ENCODE measurements at regions not wholly inside any gene's neighbourhood (a gene's known extent, or its start where the extent isn't known, plus 50 kb on each side); places are given as distances from the start of the nearest gene placed in this dataset.

GRCh38 chr3:144294659-144295538 is 323.3 kb downstream of the DIPK2A start:
- DNase-seq = no peak

- DNase-seq = no peak
Observed at GRCh38 chr3:144295613-144296012, 324.0 kb downstream of the DIPK2A start.

- no peak for DNase-seq
Observed at GRCh38 chr3:144296808-144297207, 325.2 kb downstream of the DIPK2A start.

- no peak for DNase-seq
Observed at GRCh38 chr3:144301863-144302262, 330.2 kb downstream of the DIPK2A start.

GRCh38 chr3:144307951-144308350 is 336.3 kb downstream of the DIPK2A start:
- no peak for DNase-seq

- DNase-seq = no peak
Observed at GRCh38 chr3:144308396-144308795, 336.8 kb downstream of the DIPK2A start.

- DNase-seq = no peak
Observed at GRCh38 chr3:144312702-144313101, 341.1 kb downstream of the DIPK2A start.

- DNase-seq = no peak
Observed at GRCh38 chr3:144314946-144315345, 343.3 kb downstream of the DIPK2A start.

- no peak for DNase-seq
Observed at GRCh38 chr3:144317961-144318360, 346.3 kb downstream of the DIPK2A start.

GRCh38 chr3:144324076-144324475 is 352.5 kb downstream of the DIPK2A start:
- no peak for DNase-seq

GRCh38 chr3:144332868-144333267 is 361.2 kb downstream of the DIPK2A start:
- DNase-seq = no peak

GRCh38 chr3:144341471-144341870 is 369.8 kb downstream of the DIPK2A start:
- no peak for DNase-seq

GRCh38 chr3:144343343-144343742 is 371.7 kb downstream of the DIPK2A start:
- DNase-seq = no peak

- no peak for DNase-seq
Observed at GRCh38 chr3:144343777-144344176, 372.2 kb downstream of the DIPK2A start.

GRCh38 chr3:144344925-144345548 is 373.4 kb downstream of the DIPK2A start:
- DNase-seq = no peak

- DNase-seq = no peak
Observed at GRCh38 chr3:144350125-144350524, 378.5 kb downstream of the DIPK2A start.

- DNase-seq = no peak
Observed at GRCh38 chr3:144351011-144351410, 379.4 kb downstream of the DIPK2A start.

- DNase-seq = no peak
Observed at GRCh38 chr3:144351773-144352365, 380.2 kb downstream of the DIPK2A start.

GRCh38 chr3:144358191-144358590 is 386.6 kb downstream of the DIPK2A start:
- no peak for DNase-seq

- no peak for DNase-seq
Observed at GRCh38 chr3:144361002-144361401, 389.4 kb downstream of the DIPK2A start.

- DNase-seq = no peak
Observed at GRCh38 chr3:144362126-144362525, 390.5 kb downstream of the DIPK2A start.

GRCh38 chr3:144363856-144364255 is 392.2 kb downstream of the DIPK2A start:
- no peak for DNase-seq

- no peak for DNase-seq
Observed at GRCh38 chr3:144364737-144365136, 393.1 kb downstream of the DIPK2A start.

All from amygdala (tissue), 56 donors.